ENCODE measurements at regions not wholly inside any gene's neighbourhood (a gene's known extent, or its start where the extent isn't known, plus 50 kb on each side); places are given as distances from the start of the nearest gene placed in this dataset.

DNA sequence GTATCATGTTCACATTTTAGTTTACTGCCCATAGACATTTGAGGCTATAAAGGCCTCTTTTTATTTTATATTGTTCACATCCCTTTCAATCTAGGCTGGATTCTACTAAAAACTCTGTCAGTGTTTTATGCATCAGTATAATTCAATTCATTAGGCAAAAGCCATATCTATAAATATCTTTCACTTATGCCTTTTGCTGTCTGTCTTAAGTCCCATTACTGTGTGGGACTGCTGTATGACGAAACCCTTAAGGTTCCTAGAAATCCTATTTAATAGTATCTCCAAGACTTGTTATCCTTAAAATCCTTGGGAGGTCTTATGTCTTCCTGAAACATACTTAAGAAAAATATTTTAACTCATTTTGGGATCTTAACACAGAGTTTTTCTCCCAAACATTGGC, 139.2 kb downstream of the HGF start:
- intact Hi-C loops (cut with DNase I): no loop called here
- H3K27me3 ChIP-seq: no peaks in the 10 kb centered on the region
- no peaks in the 10 kb centered on the region for H3K9me3 ChIP-seq
- H3K36me3 ChIP-seq: no peaks in the 10 kb centered on the region
- no peak overlapping the region for H3K4me3 ChIP-seq
- no peak for ATAC-seq
- H3K27ac ChIP-seq: no peak overlapping the region
- DNase-seq: no peak
- TF ChIP-seq, protein P1, sequence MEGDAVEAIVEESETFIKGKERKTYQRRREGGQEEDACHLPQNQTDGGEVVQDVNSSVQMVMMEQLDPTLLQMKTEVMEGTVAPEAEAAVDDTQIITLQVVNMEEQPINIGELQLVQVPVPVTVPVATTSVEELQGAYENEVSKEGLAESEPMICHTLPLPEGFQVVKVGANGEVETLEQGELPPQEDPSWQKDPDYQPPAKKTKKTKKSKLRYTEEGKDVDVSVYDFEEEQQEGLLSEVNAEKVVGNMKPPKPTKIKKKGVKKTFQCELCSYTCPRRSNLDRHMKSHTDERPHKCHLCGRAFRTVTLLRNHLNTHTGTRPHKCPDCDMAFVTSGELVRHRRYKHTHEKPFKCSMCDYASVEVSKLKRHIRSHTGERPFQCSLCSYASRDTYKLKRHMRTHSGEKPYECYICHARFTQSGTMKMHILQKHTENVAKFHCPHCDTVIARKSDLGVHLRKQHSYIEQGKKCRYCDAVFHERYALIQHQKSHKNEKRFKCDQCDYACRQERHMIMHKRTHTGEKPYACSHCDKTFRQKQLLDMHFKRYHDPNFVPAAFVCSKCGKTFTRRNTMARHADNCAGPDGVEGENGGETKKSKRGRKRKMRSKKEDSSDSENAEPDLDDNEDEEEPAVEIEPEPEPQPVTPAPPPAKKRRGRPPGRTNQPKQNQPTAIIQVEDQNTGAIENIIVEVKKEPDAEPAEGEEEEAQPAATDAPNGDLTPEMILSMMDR (IDR thresholded peaks at IDR 0.05): no peak
- H3K4me1 ChIP-seq: no peaks in the 10 kb centered on the region

DNA sequence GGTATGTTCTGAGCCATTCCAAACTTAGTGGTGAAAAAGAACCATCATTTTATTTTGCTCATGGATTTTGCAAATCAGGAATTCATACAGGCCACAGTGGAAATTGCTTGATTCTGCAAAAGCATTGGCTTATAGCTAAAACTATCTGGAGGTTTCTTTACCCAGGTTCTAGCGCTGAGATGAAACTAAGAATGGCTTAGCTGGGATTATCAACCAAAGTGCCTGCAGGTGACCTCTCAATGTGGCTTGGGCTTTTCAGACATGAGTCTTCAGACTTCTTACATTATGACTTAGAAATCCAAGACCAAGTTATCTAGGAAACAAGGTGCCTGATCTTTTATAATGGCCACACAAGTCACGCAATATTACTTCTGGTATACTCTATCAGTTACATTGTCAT, 140.1 kb downstream of the HGF start:
- ATAC-seq (no peak), DNase-seq (no peak)
- intact Hi-C loops (cut with DNase I): no loop called here
- Histone ChIP-seq H3K4me1 (no peaks in the 10 kb centered on the region), H3K27ac (no peak overlapping the region), H3K9me3 (no peaks in the 10 kb centered on the region), H3K27me3 (no peaks in the 10 kb centered on the region), H3K36me3 (no peaks in the 10 kb centered on the region), H3K4me3 (no peak overlapping the region)
- TF ChIP-seq, protein P1 (IDR thresholded peaks at IDR 0.05): no peak

DNA sequence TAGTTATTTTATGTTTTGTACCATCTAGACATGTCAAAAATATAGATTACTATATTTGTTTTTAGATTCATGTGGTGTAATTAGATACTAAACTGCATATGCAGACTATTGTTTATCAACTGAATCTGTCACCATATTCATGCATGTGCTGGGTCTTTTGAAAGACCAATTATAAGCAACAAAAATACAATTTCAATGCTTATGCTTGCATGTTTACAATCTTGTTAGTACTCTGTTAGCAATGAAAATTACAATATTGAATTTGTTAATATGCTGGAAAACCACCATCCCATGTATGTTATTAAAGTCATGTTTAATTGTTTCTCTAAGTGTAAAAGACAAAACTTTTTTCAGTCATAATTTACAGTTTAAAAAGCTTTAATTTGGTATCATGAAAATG, 140.9 kb downstream of the HGF start:
- Histone ChIP-seq H3K36me3 (no peaks in the 10 kb centered on the region), H3K4me1 (no peaks in the 10 kb centered on the region), H3K27me3 (no peaks in the 10 kb centered on the region), H3K4me3 (no peak overlapping the region), H3K27ac (no peak overlapping the region), H3K9me3 (no peaks in the 10 kb centered on the region)
- no peak for DNase-seq
- no peak for ATAC-seq
- TF ChIP-seq, protein P1 (IDR thresholded peaks at IDR 0.05): no peak
- intact Hi-C loops (cut with DNase I): no loop called here

DNA sequence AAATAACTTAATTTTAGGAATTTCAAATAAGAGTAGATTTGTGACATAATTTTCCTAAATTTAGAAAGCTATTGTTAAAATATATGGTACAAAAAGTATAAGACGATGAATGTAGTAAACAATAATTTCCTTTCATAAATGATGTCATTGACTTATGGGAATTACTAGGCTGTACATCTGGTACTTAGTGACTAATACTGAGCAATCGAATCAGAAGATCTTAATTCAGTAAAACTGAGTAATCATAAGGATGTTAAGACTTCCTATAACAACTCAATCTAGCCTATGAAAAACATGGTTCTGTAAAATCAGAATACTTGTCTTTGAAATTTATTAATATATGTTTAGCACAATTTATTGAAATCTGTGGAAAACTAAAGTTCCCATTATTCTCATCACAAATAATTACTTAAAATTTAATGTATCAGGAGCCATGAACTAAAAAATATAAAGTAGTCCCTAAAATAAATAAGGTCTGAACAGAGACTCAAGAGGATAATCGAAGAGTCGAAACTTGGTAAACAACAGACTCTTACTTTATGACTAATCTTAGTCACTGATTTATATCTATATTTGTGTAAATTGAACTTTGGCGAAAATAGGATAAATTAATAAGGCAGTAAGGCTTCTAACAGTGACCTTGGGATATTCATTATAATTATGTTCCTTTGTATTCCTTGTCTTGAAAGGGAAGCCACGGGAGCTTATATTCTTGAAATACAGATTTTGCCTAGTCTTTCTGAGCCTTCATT, 142.1 kb downstream of the HGF start:
- ATAC-seq: no peak
- Histone ChIP-seq H3K36me3 (no peaks in the 10 kb centered on the region), H3K4me1 (no peaks in the 10 kb centered on the region), H3K4me3 (no peak overlapping the region), H3K9me3 (no peaks in the 10 kb centered on the region), H3K27ac (no peak overlapping the region), H3K27me3 (no peaks in the 10 kb centered on the region)
- DNase-seq: no peak
- intact Hi-C loops (cut with DNase I): no loop called here
- TF ChIP-seq, protein P1 (IDR thresholded peaks at IDR 0.05): no peak

DNA sequence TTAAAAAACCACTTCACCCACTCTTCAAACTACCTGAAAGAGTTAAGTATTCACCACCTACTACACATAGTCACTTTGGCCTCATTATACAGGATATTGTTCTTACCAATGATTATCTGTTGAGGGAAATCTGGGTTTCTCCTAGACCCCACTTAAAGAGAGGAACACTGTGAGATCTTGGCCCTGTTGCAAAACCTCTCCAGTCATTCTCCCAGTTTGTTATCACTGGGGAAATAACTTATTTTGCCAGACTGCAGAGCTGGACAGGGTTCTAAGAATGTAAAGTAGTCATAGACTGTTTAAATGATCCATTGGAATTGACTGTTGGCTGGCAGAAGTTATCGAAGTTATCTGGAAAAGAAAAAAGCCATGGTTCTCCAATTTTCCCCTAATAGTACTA, 143.8 kb downstream of the HGF start:
- ATAC-seq: no peak
- no peaks in the 10 kb centered on the region for H3K4me1 ChIP-seq
- no peaks in the 10 kb centered on the region for H3K9me3 ChIP-seq
- no peak overlapping the region for H3K27ac ChIP-seq
- no peaks in the 10 kb centered on the region for H3K27me3 ChIP-seq
- intact Hi-C loops (cut with DNase I): no loop called here
- no peaks in the 10 kb centered on the region for H3K36me3 ChIP-seq
- H3K4me3 ChIP-seq: no peak overlapping the region
- TF ChIP-seq, protein P1 (IDR thresholded peaks at IDR 0.05): no peak
- DNase-seq: no peak
